Uterus (tissue), 3 donors: ENCODE measurements at regions not wholly inside any gene's neighbourhood (a gene's known extent, or its start where the extent isn't known, plus 50 kb on each side); places are given as distances from the start of the nearest gene placed in this dataset.

ENCODE experiments used
- DNase-seq, 2 donors: peaks; one replicate each; pipeline ENCODE4 v3.0.0-alpha.2; 2019 to 2020
- H3K27ac ChIP-seq, 2 donors: fragments of 200-600 bp; sonication (generic); 1 replicate in 1 of 2; 2 replicates in 1 of 2; pipeline ENCODE4 v1.5.1; 2016 to 2018
- H3K27me3 ChIP-seq, 2 donors: fragments of 200-600 bp; sonication (generic); one replicate each; pipeline ENCODE4 v1.5.1; 2018 to 2019; ENCODE audit warnings: control low read depth in 1 of 2
- H3K36me3 ChIP-seq, 2 donors: fragments of 200-600 bp; sonication (generic); one replicate each; pipeline ENCODE4 v1.5.1; 2019; ENCODE audit warnings: control low read depth in 1 of 2
- H3K4me1 ChIP-seq, 2 donors: fragments of 200-600 bp; sonication (generic); one replicate each; pipeline ENCODE4 v1.5.1; 2018 to 2019; ENCODE audit warnings: control low read depth in 1 of 2
- H3K4me3 ChIP-seq, 2 donors: fragments of 200-600 bp; sonication (generic); 1 replicate in 1 of 2; 2 replicates in 1 of 2; pipeline ENCODE4 v1.5.1; 2018 to 2019; ENCODE audit warnings: mild to moderate bottlenecking in 1 of 2
- H3K9me3 ChIP-seq, 2 donors: fragments of 200-600 bp; sonication (generic); one replicate each; pipeline ENCODE4 v1.5.1; 2019; ENCODE audit warnings: control low read depth in 1 of 2
- POLR2A ChIP-seq, 2 donors: fragments of 450-650 bp; IDR thresholded peaks; one replicate each; pipeline ENCODE4 v1.6.1; 2016; ENCODE audit warnings: antibody characterized with exemption in 2 of 2, mild to moderate bottlenecking in 1 of 2, moderate library complexity in 1 of 2
- intact Hi-C: fragments of 100-400 bp; cut with DNase I; formaldehyde crosslinking; loops from one replicate; pipeline ENCODE4 v1.15.1; 2023; ENCODE audit warnings: low total_unique reads
- TF ChIP-seq, protein P1 (sequence below), 4 experiments: fragments of 200-600 bp in 2 of 4; fragments of 450-650 bp in 2 of 4; sonication (generic) in 2 of 4; IDR thresholded peaks; one replicate each; pipeline ENCODE4 v1.5.1; 2016 to 2019; ENCODE audit warnings: antibody characterized with exemption in 4 of 4, mild to moderate bottlenecking in 2 of 4, moderate library complexity in 1 of 4
- donor health status: DM: yes; HTN: yes; CAD: no.

DNA sequence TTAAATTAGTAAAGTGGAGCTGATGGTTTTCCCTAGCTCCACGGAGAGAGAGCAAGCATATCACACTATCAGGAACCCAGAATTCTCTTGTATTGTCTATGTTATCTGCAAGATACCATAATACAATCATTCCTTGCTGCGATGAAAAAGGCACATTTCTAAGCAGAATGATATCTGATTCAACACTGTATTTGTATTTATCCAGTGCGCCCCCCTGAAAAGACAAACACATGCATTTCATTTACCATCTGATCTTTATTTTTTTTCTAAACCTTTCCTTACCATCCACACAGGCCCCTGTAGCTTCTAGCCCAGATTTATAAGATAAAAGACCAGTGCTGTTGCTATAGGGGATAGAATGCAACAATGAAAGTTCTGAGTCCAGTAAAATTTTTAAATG lies 420.6 kb downstream of the TDRD15 start:
- H3K4me3 ChIP-seq, result no peak overlapping the region
- H3K4me1 ChIP-seq, result no peaks in the 10 kb centered on the region
- DNase-seq, result no peak
- H3K27me3 ChIP-seq, result no peaks in the 10 kb centered on the region
- intact Hi-C loops, result no loop called here
- H3K27ac ChIP-seq, result no peak overlapping the region
- no peak for TF ChIP-seq POLR2A (IDR thresholded peaks at IDR 0.05)
- TF ChIP-seq, protein P1, sequence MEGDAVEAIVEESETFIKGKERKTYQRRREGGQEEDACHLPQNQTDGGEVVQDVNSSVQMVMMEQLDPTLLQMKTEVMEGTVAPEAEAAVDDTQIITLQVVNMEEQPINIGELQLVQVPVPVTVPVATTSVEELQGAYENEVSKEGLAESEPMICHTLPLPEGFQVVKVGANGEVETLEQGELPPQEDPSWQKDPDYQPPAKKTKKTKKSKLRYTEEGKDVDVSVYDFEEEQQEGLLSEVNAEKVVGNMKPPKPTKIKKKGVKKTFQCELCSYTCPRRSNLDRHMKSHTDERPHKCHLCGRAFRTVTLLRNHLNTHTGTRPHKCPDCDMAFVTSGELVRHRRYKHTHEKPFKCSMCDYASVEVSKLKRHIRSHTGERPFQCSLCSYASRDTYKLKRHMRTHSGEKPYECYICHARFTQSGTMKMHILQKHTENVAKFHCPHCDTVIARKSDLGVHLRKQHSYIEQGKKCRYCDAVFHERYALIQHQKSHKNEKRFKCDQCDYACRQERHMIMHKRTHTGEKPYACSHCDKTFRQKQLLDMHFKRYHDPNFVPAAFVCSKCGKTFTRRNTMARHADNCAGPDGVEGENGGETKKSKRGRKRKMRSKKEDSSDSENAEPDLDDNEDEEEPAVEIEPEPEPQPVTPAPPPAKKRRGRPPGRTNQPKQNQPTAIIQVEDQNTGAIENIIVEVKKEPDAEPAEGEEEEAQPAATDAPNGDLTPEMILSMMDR (IDR thresholded peaks at IDR 0.05), result no peak
- no peaks in the 10 kb centered on the region for H3K36me3 ChIP-seq
- no peaks in the 10 kb centered on the region for H3K9me3 ChIP-seq

DNA sequence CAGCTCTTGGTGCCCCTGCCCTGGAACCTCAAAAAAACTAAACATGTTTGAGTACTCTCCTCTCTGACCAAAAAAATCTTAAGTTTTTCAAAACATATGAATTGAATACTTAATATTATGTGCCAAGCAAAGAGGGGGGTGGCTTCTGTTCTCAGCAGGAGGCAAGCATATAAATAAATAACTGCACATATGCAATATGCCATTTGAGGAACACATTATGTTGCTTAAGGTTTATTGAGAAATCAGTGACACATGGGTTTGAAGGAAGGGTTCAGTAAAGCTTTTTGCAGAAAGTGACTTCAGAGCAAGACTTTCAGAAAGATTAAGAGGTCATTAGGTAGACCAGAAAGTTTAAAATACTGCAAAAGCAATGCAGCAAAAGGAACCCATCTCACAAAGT lies 429.2 kb downstream of the TDRD15 start:
- TF ChIP-seq POLR2A (IDR thresholded peaks at IDR 0.05), result no peak
- TF ChIP-seq, protein P1 (IDR thresholded peaks at IDR 0.05), result no peak
- H3K27me3 ChIP-seq, result no peaks in the 10 kb centered on the region
- H3K27ac ChIP-seq, result no peak overlapping the region
- no peaks in the 10 kb centered on the region for H3K36me3 ChIP-seq
- no peaks in the 10 kb centered on the region for H3K9me3 ChIP-seq
- H3K4me1 ChIP-seq, result no peaks in the 10 kb centered on the region
- no peak overlapping the region for H3K4me3 ChIP-seq
- intact Hi-C loops, result no loop called here
- no peak for DNase-seq

DNA sequence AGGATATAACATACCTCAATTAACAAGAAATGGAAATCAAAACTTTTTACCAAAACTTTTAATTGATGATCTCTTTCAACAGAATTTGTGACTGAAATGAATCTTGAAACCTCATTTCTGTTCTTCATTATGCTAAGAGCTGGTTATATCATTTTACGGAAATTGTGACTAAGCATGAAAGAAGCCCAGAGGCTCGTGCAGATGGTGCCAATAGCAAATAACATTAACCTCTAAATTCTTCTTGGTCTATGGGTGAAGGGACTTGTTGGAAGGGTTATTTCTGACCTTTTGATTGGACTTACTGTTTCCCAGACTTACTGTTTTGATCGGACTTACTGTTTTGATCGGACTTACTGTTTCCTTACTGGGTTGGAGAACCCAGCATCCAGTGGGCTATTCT lies 435.6 kb downstream of the TDRD15 start:
- intact Hi-C loops, result no loop called here
- Histone ChIP-seq H3K4me3 (no peak overlapping the region), H3K27ac (no peak overlapping the region), H3K36me3 (no peaks in the 10 kb centered on the region), H3K4me1 (no peaks in the 10 kb centered on the region), H3K27me3 (no peaks in the 10 kb centered on the region), H3K9me3 (no peaks in the 10 kb centered on the region)
- no peak for TF ChIP-seq POLR2A (IDR thresholded peaks at IDR 0.05)
- TF ChIP-seq, protein P1 (IDR thresholded peaks at IDR 0.05), result no peak
- DNase-seq, result no peak

DNA sequence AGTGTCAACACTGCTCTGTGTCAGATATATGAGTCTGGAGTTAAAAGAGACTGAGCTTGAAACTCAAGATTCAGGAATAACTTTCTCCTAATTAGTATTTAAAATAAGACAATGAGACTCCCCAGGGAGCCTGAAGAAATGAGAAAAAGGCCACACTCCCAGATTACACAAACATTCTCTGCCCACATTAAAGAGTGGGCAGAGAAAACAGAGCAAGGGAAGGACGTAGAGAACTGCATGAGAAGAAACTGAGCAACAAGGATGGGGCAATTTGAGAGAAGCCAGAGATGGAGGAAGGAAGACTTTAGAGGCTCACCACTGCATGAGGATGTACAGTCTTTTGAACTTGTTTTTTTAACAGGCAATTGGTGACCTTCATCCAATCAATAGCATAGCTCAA lies 438.2 kb downstream of the TDRD15 start:
- Histone ChIP-seq H3K27ac (no peak overlapping the region), H3K4me1 (no peaks in the 10 kb centered on the region), H3K9me3 (no peaks in the 10 kb centered on the region), H3K36me3 (no peaks in the 10 kb centered on the region), H3K4me3 (no peak overlapping the region), H3K27me3 (no peaks in the 10 kb centered on the region)
- TF ChIP-seq, protein P1 (IDR thresholded peaks at IDR 0.05), result no peak
- no peak for TF ChIP-seq POLR2A (IDR thresholded peaks at IDR 0.05)
- intact Hi-C loops, result no loop called here
- no peak for DNase-seq

DNA sequence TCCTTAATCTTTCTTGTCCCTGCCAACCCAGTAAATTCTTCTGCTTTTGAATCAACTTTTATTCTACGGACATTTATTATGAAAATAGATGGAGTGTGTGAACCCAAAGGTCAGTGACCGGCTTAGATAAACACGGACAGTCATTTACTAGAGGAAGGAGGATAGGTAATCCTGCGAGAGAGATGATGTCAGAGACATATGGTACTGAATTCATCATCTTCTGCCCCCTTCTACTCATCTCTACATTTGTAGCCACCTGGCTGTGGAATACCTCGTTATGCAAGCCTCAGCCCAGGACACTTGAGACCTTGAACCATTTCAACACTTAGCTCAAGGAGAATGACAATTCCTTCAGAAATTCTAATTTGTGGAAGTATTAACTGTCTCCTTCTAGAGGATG lies 443.6 kb downstream of the TDRD15 start:
- TF ChIP-seq POLR2A (IDR thresholded peaks at IDR 0.05), result no peak
- TF ChIP-seq, protein P1 (IDR thresholded peaks at IDR 0.05), result no peak
- no peaks in the 10 kb centered on the region for H3K36me3 ChIP-seq
- H3K27ac ChIP-seq, result no peak overlapping the region
- no peak for DNase-seq
- H3K4me1 ChIP-seq, result no peaks in the 10 kb centered on the region
- H3K4me3 ChIP-seq, result no peak overlapping the region
- H3K27me3 ChIP-seq, result no peaks in the 10 kb centered on the region
- H3K9me3 ChIP-seq, result no peaks in the 10 kb centered on the region
- intact Hi-C loops, result no loop called here
